GM19043 (cell line): ENCODE measurements at regions not wholly inside any gene's neighbourhood (a gene's known extent, or its start where the extent isn't known, plus 50 kb on each side); places are given as distances from the start of the nearest gene placed in this dataset.

ENCODE experiments used
- ATAC-seq: cut with Tn5 transposase; IDR thresholded peaks from one replicate; pipeline ENCODE4 v1.9.1; 2021; ENCODE audit warnings: low read depth; ENCODE audit not compliant: unreplicated experiment

GRCh38 chr4:183846951-183847350 is 58.2 kb upstream of the STOX2 start:
- no peak for ATAC-seq

- ATAC-seq: no peak
Observed at GRCh38 chr4:183848805-183849204, 56.3 kb upstream of the STOX2 start.

GRCh38 chr4:183852910-183853547 is 52.1 kb upstream of the STOX2 start:
- ATAC-seq: no peak

- ATAC-seq: no peak
Observed at GRCh38 chr4:183853548-183853940, 51.6 kb upstream of the STOX2 start.
